SK-N-SH treated with all-trans-retinoic acid at 6 μM for 48 hours (cell line): ENCODE measurements at regions not wholly inside any gene's neighbourhood (a gene's known extent, or its start where the extent isn't known, plus 50 kb on each side); places are given as distances from the start of the nearest gene placed in this dataset.

Experiments
- ATAC-seq: fragments of 200-7000 bp; cut with Tn5 transposase; 3 replicates; pipeline ENCODE4 v1.9.1; 2020; ENCODE audit warnings: mild to moderate bottlenecking, moderate library complexity
- ARNTL ChIP-seq: fragments of 450-650 bp; formaldehyde crosslinking; IDR thresholded peaks from 2 replicates; pipeline ENCODE4 v1.5.0; 2020; ENCODE audit warnings: low read depth, mild to moderate bottlenecking, moderate library complexity, borderline replicate concordance
- CREB5 ChIP-seq: fragments of 250-450 bp; sonication (Bioruptor Pico); IDR thresholded peaks from 2 replicates; pipeline ENCODE4 v1.5.1; 2020; ENCODE audit warnings: low read depth, mild to moderate bottlenecking, moderate library complexity
- CSDC2 ChIP-seq: fragments of 250-450 bp; sonication (Bioruptor Pico); IDR thresholded peaks from 2 replicates; pipeline ENCODE4 v1.5.0; 2020; ENCODE audit warnings: mild to moderate bottlenecking, moderate library complexity
- CSRNP3 ChIP-seq: fragments of 250-450 bp; sonication (Bioruptor Pico); IDR thresholded peaks from 2 replicates; pipeline ENCODE4 v1.5.1; 2021; ENCODE audit warnings: mild to moderate bottlenecking, moderate library complexity
- ESRRG ChIP-seq: fragments of 250-450 bp; sonication (Bioruptor Pico); IDR thresholded peaks from 2 replicates; pipeline ENCODE4 v1.6.1; 2021; ENCODE audit warnings: mild to moderate bottlenecking
- GLIS3 ChIP-seq: fragments of 250-450 bp; sonication (Bioruptor Pico); IDR thresholded peaks from 2 replicates; pipeline ENCODE4 v1.5.0; 2020; ENCODE audit warnings: mild to moderate bottlenecking, moderate library complexity
- ISL1 ChIP-seq: fragments of 250-450 bp; sonication (Bioruptor Pico); IDR thresholded peaks from 2 replicates; pipeline ENCODE4 v2.1.2; 2022; ENCODE audit warnings: mild to moderate bottlenecking, moderate library complexity
- OSR1 ChIP-seq: fragments of 250-450 bp; sonication (Bioruptor Pico); IDR thresholded peaks from 2 replicates; pipeline ENCODE4 v1.8.0; 2022; ENCODE audit warnings: moderate library complexity, mild to moderate bottlenecking, inconsistent platforms
- PATZ1 ChIP-seq: fragments of 250-450 bp; sonication (Bioruptor Pico); IDR thresholded peaks from 2 replicates; pipeline ENCODE4 v1.8.0; 2020; ENCODE audit warnings: mild to moderate bottlenecking, moderate library complexity, borderline replicate concordance
- PPARA ChIP-seq: fragments of 250-450 bp; sonication (Bioruptor Pico); IDR thresholded peaks from 2 replicates; pipeline ENCODE4 v1.5.0; 2020; ENCODE audit warnings: mild to moderate bottlenecking, borderline replicate concordance
- RARB ChIP-seq: fragments of 250-450 bp; sonication (Bioruptor Pico); IDR thresholded peaks from 2 replicates; pipeline ENCODE4 v1.8.0; 2021; ENCODE audit warnings: mild to moderate bottlenecking, moderate library complexity
- SNAI2 ChIP-seq: fragments of 250-450 bp; sonication (Bioruptor Pico); IDR thresholded peaks from 2 replicates; pipeline ENCODE4 v1.5.0; 2020; ENCODE audit warnings: mild to moderate bottlenecking, moderate library complexity
- TCF4 ChIP-seq: fragments of 250-450 bp; sonication (Bioruptor Pico); IDR thresholded peaks from 2 replicates; pipeline ENCODE4 v1.8.0; 2021; ENCODE audit warnings: mild to moderate bottlenecking, moderate library complexity, borderline replicate concordance
- TOX ChIP-seq: fragments of 250-450 bp; sonication (Bioruptor Pico); IDR thresholded peaks from 2 replicates; pipeline ENCODE4 v1.8.0; 2021; ENCODE audit warnings: mild to moderate bottlenecking, moderate library complexity, borderline replicate concordance
- TSHZ2 ChIP-seq: fragments of 250-450 bp; sonication (Bioruptor Pico); IDR thresholded peaks from 2 replicates; pipeline ENCODE4 v1.5.0; 2020; ENCODE audit warnings: mild to moderate bottlenecking, moderate library complexity
- ZC3H10 ChIP-seq: fragments of 250-450 bp; sonication (Bioruptor Pico); IDR thresholded peaks from 2 replicates; pipeline ENCODE4 v1.5.1; 2021; ENCODE audit warnings: mild to moderate bottlenecking, moderate library complexity
- ZFP3 ChIP-seq: fragments of 250-450 bp; sonication (Bioruptor Pico); IDR thresholded peaks from 2 replicates; pipeline ENCODE4 v1.5.0; 2020; ENCODE audit warnings: mild to moderate bottlenecking, moderate library complexity
- ZFP30 ChIP-seq: fragments of 450-650 bp; formaldehyde crosslinking; IDR thresholded peaks from 2 replicates; pipeline ENCODE4 v1.5.0; 2022; ENCODE audit warnings: mild to moderate bottlenecking, moderate library complexity
- ZNF70 ChIP-seq: fragments of 450-650 bp; formaldehyde crosslinking; IDR thresholded peaks from 2 replicates; pipeline ENCODE4 v1.5.0; 2020; ENCODE audit warnings: mild to moderate bottlenecking, moderate library complexity
- ZNF8 ChIP-seq: fragments of 450-650 bp; formaldehyde crosslinking; IDR thresholded peaks from 2 replicates; pipeline ENCODE4 v1.5.0; 2020; ENCODE audit warnings: mild to moderate bottlenecking, moderate library complexity

- TF ChIP-seq PPARA (no peak), GLIS3 (CRISPR knock-in tag) (no peak)
Measured at GRCh38 chr12:90832427-90832826, 122.5 kb downstream of the CCER1 start (continued).

- no peak for ATAC-seq
Measured at GRCh38 chr12:90831712-90832111, 123.3 kb downstream of the CCER1 start.

GRCh38 chr12:90829044-90829443 lies 125.9 kb downstream of the CCER1 start:
- no peak for TF ChIP-seq TSHZ2 (CRISPR knock-in tag)
- no peak for TF ChIP-seq ESRRG (CRISPR knock-in tag)
- no peak for TF ChIP-seq TOX (CRISPR knock-in tag)
- TF ChIP-seq RARB: no peak
- no peak for TF ChIP-seq PATZ1 (CRISPR knock-in tag)
- no peak for TF ChIP-seq GLIS3 (CRISPR knock-in tag)
- TF ChIP-seq CREB5: no peak
- TF ChIP-seq SNAI2 (CRISPR knock-in tag): no peak
- no peak for TF ChIP-seq CSDC2 (CRISPR knock-in tag)
- TF ChIP-seq ZC3H10: no peak
- TF ChIP-seq ZFP3 (CRISPR knock-in tag): no peak
- no peak for TF ChIP-seq PPARA
- no peak for TF ChIP-seq ZNF70 (CRISPR knock-in tag)
- TF ChIP-seq OSR1 (CRISPR knock-in tag): no peak
- TF ChIP-seq ZFP30 (CRISPR knock-in tag): no peak
- no peak for TF ChIP-seq ISL1 (CRISPR knock-in tag)
- TF ChIP-seq CSRNP3: no peak
- TF ChIP-seq, all 23 proteins: peak for 0
- no peak for ATAC-seq

More at GRCh38 chr12:90831712-90832111, 123.3 kb downstream of the CCER1 start:
- TF ChIP-seq ARNTL (CRISPR knock-in tag): no peak
- TF ChIP-seq ZFP3 (CRISPR knock-in tag): no peak
- TF ChIP-seq ESRRG (CRISPR knock-in tag): no peak
- TF ChIP-seq ZNF8 (CRISPR knock-in tag): no peak
- no peak for TF ChIP-seq PPARA
- no peak for TF ChIP-seq ZNF70 (CRISPR knock-in tag)
- TF ChIP-seq ISL1 (CRISPR knock-in tag): no peak

GRCh38 chr12:90828621-90829020 lies 126.4 kb downstream of the CCER1 start:
- ATAC-seq: no peak
- no peak for TF ChIP-seq PPARA
- TF ChIP-seq CSDC2 (CRISPR knock-in tag): no peak
- TF ChIP-seq ZFP3 (CRISPR knock-in tag): no peak
- TF ChIP-seq CREB5: no peak

- no peak for ATAC-seq
- no peak for TF ChIP-seq GLIS3 (CRISPR knock-in tag)
- TF ChIP-seq ZFP30 (CRISPR knock-in tag): no peak
- no peak for TF ChIP-seq PATZ1 (CRISPR knock-in tag)
- no peak for TF ChIP-seq ZNF8 (CRISPR knock-in tag)
- TF ChIP-seq TCF4 (CRISPR knock-in tag): no peak
- TF ChIP-seq PPARA: no peak
- TF ChIP-seq TSHZ2 (CRISPR knock-in tag): no peak
- TF ChIP-seq ISL1 (CRISPR knock-in tag): no peak
- no peak for TF ChIP-seq CSDC2 (CRISPR knock-in tag)
- no peak for TF ChIP-seq SNAI2 (CRISPR knock-in tag)
- TF ChIP-seq TOX (CRISPR knock-in tag): no peak
- TF ChIP-seq ZC3H10: no peak
Measured at GRCh38 chr12:90827567-90827966, 127.4 kb downstream of the CCER1 start.
